CD4-positive, alpha-beta memory T cell (primary cell): ENCODE measurements at regions not wholly inside any gene's neighbourhood (a gene's known extent, or its start where the extent isn't known, plus 50 kb on each side); places are given as distances from the start of the nearest gene placed in this dataset.
"Not testable (repeated sequence)": the region's sequence is repeated elsewhere in the genome, so short reads cannot be mapped to it uniquely, and the experiment has no call there.

Experiments used
- CTCF ChIA-PET: fragments of 350-600 bp; sonication (Branson Sonifier 250); formaldehyde crosslinking; loops from one replicate; lab custom pipeline; 2021; ENCODE audit warnings: inconsistent platforms; ENCODE audit not compliant: partially characterized antibody; lab: Charles Lee
- POLR2A ChIA-PET: fragments of 350-600 bp; sonication (Branson Sonifier 250); formaldehyde crosslinking; loops from one replicate; lab custom pipeline; 2021; ENCODE audit not compliant: partially characterized antibody; lab: Charles Lee
- DNase-seq, 5 donors: peaks; one replicate each; pipeline versions ENCODE4 v3.0.0 to v3.0.0-alpha.2; 2020 to 2022; ENCODE audit warnings: mixed read lengths in 1 of 5
- H3K27ac ChIP-seq: one replicate; pipeline ENCODE4 v1.7.0; 2013; ENCODE audit warnings: low read depth, low read length
- H3K27me3 ChIP-seq: 2 replicates; pipeline ENCODE4 v1.7.0; 2013; ENCODE audit warnings: mild to moderate bottlenecking, low read length, moderate library complexity; ENCODE audit not compliant: insufficient read depth
- H3K36me3 ChIP-seq: 2 replicates; pipeline ENCODE4 v1.7.0; 2013; ENCODE audit warnings: mild to moderate bottlenecking, low read length, moderate library complexity; ENCODE audit not compliant: insufficient read depth
- H3K4me1 ChIP-seq: 2 replicates; pipeline ENCODE4 v1.7.0; 2013; ENCODE audit warnings: mild to moderate bottlenecking, low read length, moderate library complexity; ENCODE audit not compliant: insufficient read depth
- H3K4me3 ChIP-seq, 2 donors: one replicate each; pipeline ENCODE4 v1.7.0; 2013; ENCODE audit warnings: low read length in 2 of 2, mild to moderate bottlenecking in 1 of 2
- H3K9me3 ChIP-seq, 2 donors: one replicate each; pipeline ENCODE4 v1.7.0; 2013; ENCODE audit warnings: low read length in 2 of 2, control low read depth in 1 of 2; ENCODE audit not compliant: control insufficient read depth in 1 of 2
- H3K27ac Mint-ChIP-seq, 7 donors: one replicate each; pipeline ENCODE4 v1.8.0; 2020 to 2021; ENCODE audit warnings: mixed read lengths in 7 of 7, mild to moderate bottlenecking in 6 of 7, inconsistent platforms in 3 of 7, moderate library complexity in 3 of 7
- H3K27me3 Mint-ChIP-seq, 2 donors: one replicate each; pipeline ENCODE4 v1.8.0; 2020 to 2021; ENCODE audit warnings: mixed read lengths in 2 of 2
- H3K36me3 Mint-ChIP-seq, 2 donors: one replicate each; pipeline ENCODE4 v1.8.0; 2020 to 2021; ENCODE audit warnings: mixed read lengths in 2 of 2, inconsistent platforms in 1 of 2, mild to moderate bottlenecking in 1 of 2
- H3K4me1 Mint-ChIP-seq, 4 donors: one replicate each; pipeline ENCODE4 v1.8.0; 2020 to 2021; ENCODE audit warnings: mixed read lengths in 4 of 4, mild to moderate bottlenecking in 1 of 4
- H3K4me3 Mint-ChIP-seq, 8 donors: one replicate each; pipeline ENCODE4 v1.8.0; 2020 to 2021; ENCODE audit warnings: mixed read lengths in 8 of 8, mild to moderate bottlenecking in 7 of 8, moderate library complexity in 6 of 8, inconsistent platforms in 3 of 8
- H3K9me3 Mint-ChIP-seq, 8 donors: one replicate each; pipeline ENCODE4 v1.8.0; 2020 to 2021; ENCODE audit warnings: mixed read lengths in 8 of 8, mild to moderate bottlenecking in 5 of 8, inconsistent platforms in 3 of 8, moderate library complexity in 1 of 8
- intact Hi-C: fragments of 100-400 bp; cut with micrococcal nuclease; formaldehyde crosslinking; loops from one replicate; pipeline ENCODE4 v1.15.1; 2023

GRCh38 chr9:21715408-21715807, 87.0 kb upstream of the MTAP start:
- intact Hi-C loops = no loop called here
- no peak for DNase-seq
- H3K27me3 Mint-ChIP-seq = peaks cover 12 to 14% of the 10 kb centered on the region in 2 donors
- no peaks in the 10 kb centered on the region for H3K36me3 Mint-ChIP-seq
- ChIA-PET POLR2A (no interaction called here), CTCF (no interaction called here)
- H3K27me3 ChIP-seq = no peaks in the 10 kb centered on the region
- H3K36me3 ChIP-seq = no peaks in the 10 kb centered on the region
- H3K4me3 ChIP-seq = no peak overlapping the region
- peaks cover 0 to 8% (median 4%) of the 10 kb centered on the region in 4 donors for H3K4me1 Mint-ChIP-seq
- H3K9me3 ChIP-seq = no peaks in the 10 kb centered on the region
- peaks cover 0 to 4% (median 0%) of the 10 kb centered on the region in 8 donors for H3K9me3 Mint-ChIP-seq
- no peak overlapping the region for H3K27ac Mint-ChIP-seq
- no peak overlapping the region for H3K4me3 Mint-ChIP-seq
- no peak overlapping the region for H3K27ac ChIP-seq
- no peaks in the 10 kb centered on the region for H3K4me1 ChIP-seq

- Mint-ChIP-seq H3K4me3 (no peak overlapping the region), H3K4me1 (no peaks in the 10 kb centered on the region), H3K27me3 (peaks cover 20 to 21% of the 10 kb centered on the region in 2 donors), H3K27ac (no peak overlapping the region), H3K9me3 (peaks cover 0 to 3% (median 0%) of the 10 kb centered on the region in 8 donors), H3K36me3 (no peaks in the 10 kb centered on the region)
- Histone ChIP-seq H3K36me3 (no peaks in the 10 kb centered on the region), H3K9me3 (no peaks in the 10 kb centered on the region), H3K4me3 (no peak overlapping the region), H3K27ac (no peak overlapping the region), H3K27me3 (no peaks in the 10 kb centered on the region), H3K4me1 (no peaks in the 10 kb centered on the region)
- DNase-seq = no peak
- ChIA-PET POLR2A (no interaction called here), CTCF (interaction anchor here (1.1 to 5.2 kb wide), 3 partner anchors 13 to 93 kb away, joined by 3 to 35 read pairs (median 3); no protein-coding TSS in a partner anchor)
- intact Hi-C loops = no loop called here
These were observed 81.7 kb upstream of the MTAP start for GRCh38 chr9:21720758-21721157.

- H3K27ac ChIP-seq, H3K4me3 ChIP-seq, H3K9me3 ChIP-seq, POLR2A ChIA-PET, H3K9me3 Mint-ChIP-seq, H3K36me3 Mint-ChIP-seq, intact Hi-C loops, H3K4me3 Mint-ChIP-seq, H3K4me1 Mint-ChIP-seq, H3K27ac Mint-ChIP-seq, DNase-seq, H3K27me3 ChIP-seq, H3K4me1 ChIP-seq, H3K36me3 ChIP-seq: not testable (repeated sequence)
- CTCF ChIA-PET = interaction anchor here (0.6 to 1.5 kb wide), 2 partner anchors 15 to 261 kb away, joined by 3 read pairs; no protein-coding TSS in a partner anchor
- peaks cover 7 to 11% of the 10 kb centered on the region in 2 donors for H3K27me3 Mint-ChIP-seq
These were observed 75.0 kb upstream of the MTAP start for GRCh38 chr9:21727411-21727810.

GRCh38 chr9:21728781-21729180, 73.7 kb upstream of the MTAP start:
- Histone ChIP-seq H3K27ac (no peak overlapping the region), H3K36me3 (no peaks in the 10 kb centered on the region), H3K4me3 (no peak overlapping the region), H3K27me3 (no peaks in the 10 kb centered on the region), H3K4me1 (no peaks in the 10 kb centered on the region), H3K9me3 (no peaks in the 10 kb centered on the region)
- Mint-ChIP-seq H3K27ac (no peak overlapping the region), H3K9me3 (no peaks in the 10 kb centered on the region), H3K4me3 (no peak overlapping the region), H3K27me3 (peaks cover 3 to 11% of the 10 kb centered on the region in 2 donors), H3K36me3 (no peaks in the 10 kb centered on the region), H3K4me1 (no peaks in the 10 kb centered on the region)
- intact Hi-C loops = no loop called here
- ChIA-PET POLR2A (no interaction called here), CTCF (interaction anchor here (0.7 to 1.5 kb wide), 3 partner anchors 16 to 334 kb away, joined by 3 to 4 read pairs (median 3); no protein-coding TSS in a partner anchor)
- DNase-seq = no peak

GRCh38 chr9:21729648-21730047, 72.8 kb upstream of the MTAP start:
- Mint-ChIP-seq H3K4me1 (no peaks in the 10 kb centered on the region), H3K27ac (no peak overlapping the region), H3K27me3 (peaks cover 2 to 11% of the 10 kb centered on the region in 2 donors), H3K36me3 (no peaks in the 10 kb centered on the region), H3K9me3 (no peaks in the 10 kb centered on the region), H3K4me3 (no peak overlapping the region)
- POLR2A ChIA-PET = no interaction called here
- H3K4me3 ChIP-seq = no peak overlapping the region
- CTCF ChIA-PET = interaction anchor here (1.2 kb wide), 1 partner anchor 335 kb away, joined by 4 read pairs; no protein-coding TSS in a partner anchor
- no peaks in the 10 kb centered on the region for H3K36me3 ChIP-seq
- intact Hi-C loops = no loop called here
- no peaks in the 10 kb centered on the region for H3K4me1 ChIP-seq
- H3K27ac ChIP-seq = no peak overlapping the region
- DNase-seq = no peak
- H3K9me3 ChIP-seq = no peaks in the 10 kb centered on the region
- no peaks in the 10 kb centered on the region for H3K27me3 ChIP-seq

GRCh38 chr9:21730899-21731298, 71.5 kb upstream of the MTAP start:
- DNase-seq = no peak
- Histone ChIP-seq H3K4me1 (no peaks in the 10 kb centered on the region), H3K27me3 (no peaks in the 10 kb centered on the region), H3K36me3 (no peaks in the 10 kb centered on the region), H3K27ac (no peak overlapping the region), H3K4me3 (no peak overlapping the region), H3K9me3 (no peaks in the 10 kb centered on the region)
- H3K4me3 Mint-ChIP-seq = no peak overlapping the region
- no peaks in the 10 kb centered on the region for H3K36me3 Mint-ChIP-seq
- ChIA-PET POLR2A (no interaction called here), CTCF (no interaction called here)
- no peaks in the 10 kb centered on the region for H3K4me1 Mint-ChIP-seq
- intact Hi-C loops = no loop called here
- H3K27ac Mint-ChIP-seq = no peak overlapping the region
- peaks cover 0 to 8% of the 10 kb centered on the region in 2 donors for H3K27me3 Mint-ChIP-seq
- H3K9me3 Mint-ChIP-seq = no peaks in the 10 kb centered on the region

GRCh38 chr9:21741151-21741550, 61.3 kb upstream of the MTAP start:
- ChIA-PET POLR2A (interaction anchor here (0.7 kb wide), 1 partner anchor 18 kb away, joined by 3 read pairs; no protein-coding TSS in a partner anchor), CTCF (no interaction called here)
- Histone ChIP-seq H3K9me3 (no peaks in the 10 kb centered on the region), H3K36me3 (no peaks in the 10 kb centered on the region), H3K27me3 (no peaks in the 10 kb centered on the region), H3K27ac (no peak overlapping the region), H3K4me1 (no peaks in the 10 kb centered on the region), H3K4me3 (no peak overlapping the region)
- H3K36me3 Mint-ChIP-seq = no peaks in the 10 kb centered on the region
- peaks cover 3 to 4% of the 10 kb centered on the region in 2 donors for H3K27me3 Mint-ChIP-seq
- H3K27ac Mint-ChIP-seq = no peak overlapping the region
- intact Hi-C loops = no loop called here
- H3K9me3 Mint-ChIP-seq = no peaks in the 10 kb centered on the region
- peaks cover 0 to 1% (median 0%) of the 10 kb centered on the region in 4 donors for H3K4me1 Mint-ChIP-seq
- no peak overlapping the region for H3K4me3 Mint-ChIP-seq
- no peak for DNase-seq
